Loucy (cell line): ENCODE measurements at regions not wholly inside any gene's neighbourhood (a gene's known extent, or its start where the extent isn't known, plus 50 kb on each side); places are given as distances from the start of the nearest gene placed in this dataset.

Experiments used
- H2AFZ ChIP-seq: fragments of 200-600 bp; sonication (generic); 2 replicates; pipeline ENCODE4 v1.6.0; 2016; ENCODE audit warnings: antibody characterized with exemption, mild to moderate bottlenecking, low read length, moderate library complexity
- H3F3A ChIP-seq: fragments of 200-600 bp; 2 replicates; pipeline ENCODE4 v1.6.0; 2016; ENCODE audit warnings: antibody characterized with exemption, low read depth, mild to moderate bottlenecking
- H3K27me3 ChIP-seq: fragments of 200-600 bp; sonication (generic); 2 replicates; pipeline ENCODE4 v1.6.1; 2014; ENCODE audit warnings: low read length, mild to moderate bottlenecking; ENCODE audit not compliant: insufficient read depth, poor library complexity, severe bottlenecking
- H3K36me3 ChIP-seq: fragments of 200-600 bp; sonication (generic); 2 replicates; pipeline ENCODE4 v1.6.1; 2016; ENCODE audit warnings: low read length; ENCODE audit not compliant: insufficient read depth
- H3K4me1 ChIP-seq: fragments of 200-600 bp; sonication (generic); 2 replicates; pipeline ENCODE4 v1.5.1; 2014; ENCODE audit warnings: low read length, mild to moderate bottlenecking; ENCODE audit not compliant: insufficient read depth, poor library complexity, severe bottlenecking
- H3K4me2 ChIP-seq: fragments of 200-600 bp; sonication (generic); 2 replicates; pipeline ENCODE4 v1.6.0; 2014; ENCODE audit warnings: antibody characterized with exemption, low read length, low read depth, mild to moderate bottlenecking; ENCODE audit not compliant: poor library complexity, severe bottlenecking
- H3K4me3 ChIP-seq: fragments of 200-600 bp; sonication (generic); 2 replicates; pipeline ENCODE4 v1.5.1; 2014; ENCODE audit warnings: low read length, mild to moderate bottlenecking, mixed read lengths; ENCODE audit not compliant: poor library complexity, severe bottlenecking
- H3K79me2 ChIP-seq: fragments of 200-600 bp; sonication (generic); 2 replicates; pipeline ENCODE4 v1.6.1; 2014; ENCODE audit warnings: low read length; ENCODE audit not compliant: insufficient read depth
- H3K9ac ChIP-seq: fragments of 200-600 bp; sonication (generic); 2 replicates; pipeline ENCODE4 v1.6.0; 2014; ENCODE audit warnings: mild to moderate bottlenecking, low read depth, low read length, moderate library complexity; ENCODE audit not compliant: poor library complexity, severe bottlenecking
- H3K9me2 ChIP-seq: fragments of 200-600 bp; sonication (generic); replicated peaks from 2 replicates; pipeline ENCODE4 v1.6.1; 2016; ENCODE audit warnings: low read depth, low read length, mixed read lengths
- H3K9me3 ChIP-seq: fragments of 200-600 bp; sonication (generic); 2 replicates; pipeline ENCODE4 v1.6.1; 2014; ENCODE audit warnings: mild to moderate bottlenecking, antibody characterized with exemption, low read length, low read depth; ENCODE audit not compliant: insufficient read depth
- H4K20me1 ChIP-seq: fragments of 200-600 bp; sonication (generic); 2 replicates; pipeline ENCODE4 v1.6.0; 2014; ENCODE audit warnings: antibody characterized with exemption, low read length, mild to moderate bottlenecking; ENCODE audit not compliant: insufficient read depth, poor library complexity, severe bottlenecking
- EZH2phosphoT487 ChIP-seq: fragments of 200-600 bp; IDR thresholded peaks from 2 replicates; pipeline ENCODE4 v1.6.1; 2018; ENCODE audit warnings: antibody characterized with exemption, mild to moderate bottlenecking, moderate library complexity, borderline replicate concordance
- TF ChIP-seq, protein P1 (sequence below): fragments of 200-600 bp; sonication (generic); conservative IDR thresholded peaks from 2 replicates; pipeline ENCODE4 v1.5.1; 2014; ENCODE audit warnings: mild to moderate bottlenecking, antibody characterized with exemption, low read length

- Histone ChIP-seq H2AFZ (no peak overlapping the region), H4K20me1 (no peaks in the 10 kb centered on the region), H3K4me1 (no peaks in the 10 kb centered on the region), H3K27me3 (peaks cover 7% of the 10 kb centered on the region), H3K9me3 (no peaks in the 10 kb centered on the region; the same call in 1 of the 2 replicates), H3K9me2 (no peaks in the 10 kb centered on the region), H3K36me3 (no peaks in the 10 kb centered on the region), H3K79me2 (no peaks in the 10 kb centered on the region), H3K9ac (no peak overlapping the region), H3F3A (no peaks in the 10 kb centered on the region), H3K4me2 (no peak overlapping the region), H3K4me3 (no peak overlapping the region)
- TF ChIP-seq, protein P1, sequence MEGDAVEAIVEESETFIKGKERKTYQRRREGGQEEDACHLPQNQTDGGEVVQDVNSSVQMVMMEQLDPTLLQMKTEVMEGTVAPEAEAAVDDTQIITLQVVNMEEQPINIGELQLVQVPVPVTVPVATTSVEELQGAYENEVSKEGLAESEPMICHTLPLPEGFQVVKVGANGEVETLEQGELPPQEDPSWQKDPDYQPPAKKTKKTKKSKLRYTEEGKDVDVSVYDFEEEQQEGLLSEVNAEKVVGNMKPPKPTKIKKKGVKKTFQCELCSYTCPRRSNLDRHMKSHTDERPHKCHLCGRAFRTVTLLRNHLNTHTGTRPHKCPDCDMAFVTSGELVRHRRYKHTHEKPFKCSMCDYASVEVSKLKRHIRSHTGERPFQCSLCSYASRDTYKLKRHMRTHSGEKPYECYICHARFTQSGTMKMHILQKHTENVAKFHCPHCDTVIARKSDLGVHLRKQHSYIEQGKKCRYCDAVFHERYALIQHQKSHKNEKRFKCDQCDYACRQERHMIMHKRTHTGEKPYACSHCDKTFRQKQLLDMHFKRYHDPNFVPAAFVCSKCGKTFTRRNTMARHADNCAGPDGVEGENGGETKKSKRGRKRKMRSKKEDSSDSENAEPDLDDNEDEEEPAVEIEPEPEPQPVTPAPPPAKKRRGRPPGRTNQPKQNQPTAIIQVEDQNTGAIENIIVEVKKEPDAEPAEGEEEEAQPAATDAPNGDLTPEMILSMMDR, result no peak
- TF ChIP-seq EZH2phosphoT487, result no peak
Measured at GRCh38 chr7:42445691-42446090, 208.7 kb upstream of the GLI3 start.

GRCh38 chr7:42440951-42441350, 203.9 kb upstream of the GLI3 start:
- H3K36me3 ChIP-seq, result no peaks in the 10 kb centered on the region
- no peaks in the 10 kb centered on the region for H3K79me2 ChIP-seq
- no peaks in the 10 kb centered on the region; the same call in 1 of the 2 replicates for H3K9me3 ChIP-seq
- H3K9me2 ChIP-seq, result no peaks in the 10 kb centered on the region
- H3K4me3 ChIP-seq, result no peak overlapping the region
- H3F3A ChIP-seq, result no peaks in the 10 kb centered on the region
- no peak overlapping the region for H3K9ac ChIP-seq
- no peak overlapping the region for H3K4me2 ChIP-seq
- TF ChIP-seq EZH2phosphoT487, result no peak
- TF ChIP-seq, protein P1, result no peak
- no peaks in the 10 kb centered on the region for H4K20me1 ChIP-seq
- H2AFZ ChIP-seq, result no peak overlapping the region
- H3K27me3 ChIP-seq, result no peaks in the 10 kb centered on the region
- H3K4me1 ChIP-seq, result no peaks in the 10 kb centered on the region

- H3K27me3 ChIP-seq, result no peaks in the 10 kb centered on the region
- TF ChIP-seq, protein P1, result no peak
- no peak for TF ChIP-seq EZH2phosphoT487
- no peak overlapping the region for H3K4me3 ChIP-seq
- no peaks in the 10 kb centered on the region for H3K36me3 ChIP-seq
- no peaks in the 10 kb centered on the region for H3K79me2 ChIP-seq
- H4K20me1 ChIP-seq, result no peaks in the 10 kb centered on the region
- H3K9me3 ChIP-seq, result no peaks in the 10 kb centered on the region
- H3K4me1 ChIP-seq, result no peaks in the 10 kb centered on the region
- no peak overlapping the region for H3K4me2 ChIP-seq
- no peak overlapping the region for H2AFZ ChIP-seq
- no peak overlapping the region for H3K9ac ChIP-seq
- H3K9me2 ChIP-seq, result no peaks in the 10 kb centered on the region
- H3F3A ChIP-seq, result no peaks in the 10 kb centered on the region
Measured at GRCh38 chr7:42432644-42433043, 195.6 kb upstream of the GLI3 start.
